ENCODE measurements at regions not wholly inside any gene's neighbourhood (a gene's known extent, or its start where the extent isn't known, plus 50 kb on each side); places are given as distances from the start of the nearest gene placed in this dataset.
A peak's percentile ranks its signal among the peaks of the same experiment; 100 is the strongest.
"Not testable (repeated sequence)": the region's sequence is repeated elsewhere in the genome, so short reads cannot be mapped to it uniquely, and the experiment has no call there.

DNA sequence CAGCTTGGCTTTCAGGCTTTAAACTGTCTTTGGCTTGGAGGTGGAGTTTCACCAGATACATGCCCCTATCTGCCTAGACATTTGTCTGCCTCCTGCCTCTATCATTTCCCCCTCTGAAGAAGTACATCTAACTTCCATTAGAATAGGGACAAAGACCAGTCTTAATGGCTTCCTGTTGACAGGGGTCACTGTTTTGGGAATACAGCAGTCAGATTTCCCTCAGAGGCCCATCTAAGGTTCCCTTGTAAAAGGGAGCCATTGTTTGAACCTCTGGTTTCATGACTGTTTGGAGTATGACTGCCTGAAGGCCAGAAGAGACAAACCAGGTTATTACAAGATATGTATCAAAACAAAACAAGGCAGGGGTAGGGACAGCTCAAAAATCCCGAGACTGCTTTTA is 665.7 kb upstream of the GJE1 start:
- DNase-seq (ENCODE audit: low spot score in 2 of 2): no peak
- no peak for FAIRE-seq

DNA sequence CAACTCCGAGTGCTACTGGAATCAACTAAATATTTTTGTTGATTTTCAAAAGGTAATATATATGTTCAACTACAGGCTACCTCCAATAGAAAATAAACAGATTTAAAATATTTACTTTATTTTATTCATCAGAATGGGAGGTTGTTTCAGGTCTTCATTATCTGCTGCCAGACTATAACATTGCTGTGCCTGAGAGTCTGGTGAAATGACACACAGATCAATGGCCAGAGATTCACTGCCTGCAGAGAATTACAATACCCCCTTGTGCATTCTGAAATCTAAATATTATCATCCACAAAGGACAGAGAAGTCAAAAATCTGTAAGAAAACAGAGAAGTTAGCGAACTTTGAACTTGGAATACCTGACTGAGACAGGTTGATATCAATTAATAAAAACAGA is 667.8 kb upstream of the GJE1 start:
- FAIRE-seq (no peak), DNase-seq (ENCODE audit: low spot score in 2 of 2) (no peak)

DNA sequence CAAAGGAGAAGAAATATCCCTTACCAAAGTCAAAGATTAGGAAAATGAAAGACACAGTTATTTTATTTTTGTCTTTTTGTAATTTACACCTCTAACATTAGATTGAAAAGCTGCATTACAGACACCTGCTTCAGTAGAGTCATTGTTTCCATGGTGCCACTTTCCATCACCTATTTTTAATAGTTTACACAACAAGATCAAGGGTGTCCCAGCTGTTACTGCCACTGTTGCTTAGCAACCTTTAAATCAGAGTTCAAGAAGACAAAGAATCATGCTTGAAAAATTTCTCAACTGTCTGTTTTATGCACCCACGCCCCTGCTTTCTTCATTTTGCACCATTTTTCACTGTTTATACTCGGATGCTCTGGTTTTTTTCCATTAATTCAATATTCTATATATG is 668.2 kb upstream of the GJE1 start:
- DNase-seq (ENCODE audit: low spot score in 2 of 2): no peak
- no peak for FAIRE-seq

DNA sequence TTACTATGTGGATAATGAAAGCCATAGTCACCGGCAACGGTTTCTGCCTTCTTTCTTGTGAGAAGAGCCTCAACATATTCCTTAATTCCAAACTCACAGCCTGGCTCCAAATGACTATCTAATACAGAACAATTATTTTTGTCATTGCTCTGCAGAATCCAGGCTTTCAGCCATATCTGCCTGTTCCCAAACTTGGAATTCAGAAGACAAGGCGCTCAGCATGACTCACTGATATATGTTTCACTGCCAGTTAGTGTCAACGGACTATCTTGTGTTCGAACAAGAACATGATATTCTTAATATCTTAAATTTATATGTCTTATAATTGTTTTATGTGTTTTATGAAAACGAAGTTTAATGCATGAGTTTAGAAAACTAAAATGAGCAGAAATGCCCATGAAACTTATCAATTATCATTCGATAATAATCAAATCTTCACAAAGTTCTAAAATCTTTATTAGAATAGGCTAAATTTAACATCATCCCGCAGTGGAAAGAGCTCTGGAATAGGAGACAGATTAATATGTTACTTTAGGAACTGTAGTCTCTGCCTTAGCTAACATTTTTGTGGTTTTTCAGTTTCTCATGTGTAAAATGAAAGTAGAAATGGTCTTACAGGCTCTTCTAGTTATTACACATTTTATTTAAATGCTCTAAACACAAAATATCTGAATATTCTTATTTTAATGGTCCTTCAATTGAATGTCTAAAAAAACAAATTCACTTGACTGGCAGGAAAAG is 669.3 kb upstream of the GJE1 start:
- no peak for FAIRE-seq
- no peak for DNase-seq (ENCODE audit: low spot score in 2 of 2)

DNA sequence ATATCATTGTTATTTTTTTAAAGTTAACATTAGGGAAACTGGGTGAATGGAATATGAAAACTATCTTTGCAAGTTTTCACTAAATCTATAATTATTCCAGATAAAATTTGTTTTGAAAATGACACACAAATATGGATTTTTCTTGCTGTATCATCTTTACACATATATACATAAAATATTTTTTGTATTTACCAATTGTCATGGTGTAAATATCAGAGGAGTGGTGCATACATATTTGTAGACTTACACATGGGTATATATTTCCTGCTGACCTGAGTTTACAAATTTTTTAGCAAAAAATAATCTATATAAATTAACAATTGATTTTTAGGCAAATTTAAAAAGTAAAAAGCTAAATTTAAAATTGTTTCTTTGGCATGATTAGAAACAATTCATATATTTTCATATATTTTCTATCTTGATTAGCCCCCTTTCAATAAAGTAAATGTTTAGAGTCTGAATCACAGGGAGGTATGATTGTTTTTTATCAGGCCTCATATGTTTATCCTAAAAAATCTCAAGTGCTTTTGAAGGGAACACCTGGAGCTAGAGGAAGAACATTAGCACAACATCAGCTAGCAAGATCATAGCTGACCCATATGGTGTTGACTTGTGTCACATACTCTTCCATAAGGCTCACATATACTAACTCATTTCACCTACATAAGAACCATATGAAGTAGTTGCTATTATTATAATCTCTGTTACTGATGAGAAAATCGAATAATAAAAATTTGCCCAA is 671.8 kb upstream of the GJE1 start:
- FAIRE-seq (peak; percentile 57), DNase-seq (ENCODE audit: low spot score in 2 of 2) (no peak)

DNA sequence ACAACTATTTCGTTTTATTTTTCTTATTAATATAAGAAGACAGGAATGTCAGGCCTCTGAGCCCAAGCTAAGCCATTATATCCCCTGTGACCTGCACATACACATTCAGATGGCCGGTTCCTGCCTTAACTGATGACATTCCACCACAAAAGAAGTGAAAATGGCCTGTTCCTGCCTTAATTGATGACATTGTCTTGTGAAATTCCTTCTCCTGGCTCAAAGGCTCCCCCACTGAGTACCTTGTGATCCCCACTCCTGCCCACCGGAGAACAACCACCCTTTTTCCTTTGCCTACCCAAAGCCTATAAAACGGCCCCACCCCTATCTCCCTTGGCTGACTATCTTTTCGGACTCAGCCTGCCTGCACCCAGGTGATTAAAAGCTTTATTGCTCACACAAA is 672.5 kb upstream of the GJE1 start:
- not testable (repeated sequence) for DNase-seq (ENCODE audit: low spot score in 2 of 2); FAIRE-seq

DNA sequence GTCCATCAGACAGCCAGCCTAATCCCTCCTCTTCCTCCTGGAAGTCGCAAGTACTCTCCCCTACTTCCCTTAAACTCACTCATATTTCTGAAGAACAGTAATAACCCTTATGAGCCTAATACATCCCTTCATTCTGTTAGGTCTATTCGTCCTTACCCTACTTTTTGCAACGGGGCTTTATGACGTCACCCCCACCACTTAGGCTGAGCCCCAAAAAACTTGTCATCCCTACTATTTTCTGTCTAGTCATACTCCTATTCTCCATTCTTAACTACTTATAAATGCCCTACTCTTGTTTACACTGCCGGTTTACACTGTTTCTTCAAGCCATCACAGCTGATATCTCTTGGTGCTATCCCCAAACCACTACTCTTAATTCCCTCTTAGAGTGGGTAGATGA is 674.7 kb upstream of the GJE1 start:
- not testable (repeated sequence) for FAIRE-seq; DNase-seq (ENCODE audit: low spot score in 2 of 2)

DNA sequence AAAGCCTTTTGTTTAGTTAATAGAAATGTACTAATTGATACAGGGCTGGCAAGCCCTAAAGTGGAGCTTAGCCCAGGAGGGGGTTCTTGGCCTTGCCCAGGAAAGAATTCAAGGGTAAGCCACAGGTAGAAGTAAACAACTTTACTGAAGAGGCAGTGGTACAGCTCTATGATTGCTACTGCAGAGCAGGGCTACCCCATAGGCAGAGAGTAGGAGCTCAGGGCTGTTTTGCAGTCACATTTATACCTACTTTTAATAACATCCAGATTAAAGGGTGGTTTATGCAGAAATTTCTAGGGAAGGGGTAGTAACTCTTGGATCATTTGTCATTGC is 680.4 kb upstream of the GJE1 start:
- FAIRE-seq (no peak), DNase-seq (ENCODE audit: low spot score in 2 of 2) (no peak)

DNA sequence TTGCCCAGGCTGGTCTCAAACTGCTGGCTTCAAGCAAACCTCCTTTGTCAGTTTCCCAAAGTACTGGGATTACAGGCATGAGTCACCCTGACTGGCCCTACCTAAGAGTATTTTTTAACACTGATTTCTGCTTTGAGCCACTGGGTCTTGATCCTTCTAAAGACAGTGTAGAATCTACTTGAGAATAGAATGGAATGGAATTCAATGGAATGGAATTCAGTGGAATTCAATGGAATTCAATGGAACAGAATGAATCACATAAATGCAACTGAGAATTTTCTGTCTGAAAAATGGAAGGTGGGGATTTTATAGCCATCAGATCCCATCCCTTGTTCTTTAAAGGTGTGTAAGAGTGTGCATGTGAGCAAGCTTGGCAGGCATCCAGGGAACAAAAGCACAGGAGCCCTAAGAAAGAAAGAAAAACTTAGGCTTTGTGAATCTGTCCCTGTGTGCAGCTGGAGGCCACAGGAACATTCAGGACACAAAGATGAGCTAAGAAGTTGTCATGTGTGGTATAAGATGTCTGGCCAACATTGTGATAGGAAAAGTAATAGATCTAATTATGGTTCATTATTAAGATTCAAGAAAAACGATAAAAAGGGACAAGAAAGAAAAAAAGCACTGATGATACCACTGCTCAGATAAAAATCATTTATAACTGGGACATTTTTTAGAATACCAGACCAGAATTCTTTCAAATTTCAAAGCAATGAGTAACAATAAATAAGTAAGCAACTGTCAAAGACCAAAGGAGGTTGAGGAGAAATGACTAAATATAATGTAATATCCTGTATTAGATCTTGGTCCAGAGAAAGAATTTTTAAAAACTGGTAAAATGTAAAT is 681.0 kb upstream of the GJE1 start:
- no peak for FAIRE-seq
- DNase-seq (ENCODE audit: low spot score in 2 of 2): no peak

DNA sequence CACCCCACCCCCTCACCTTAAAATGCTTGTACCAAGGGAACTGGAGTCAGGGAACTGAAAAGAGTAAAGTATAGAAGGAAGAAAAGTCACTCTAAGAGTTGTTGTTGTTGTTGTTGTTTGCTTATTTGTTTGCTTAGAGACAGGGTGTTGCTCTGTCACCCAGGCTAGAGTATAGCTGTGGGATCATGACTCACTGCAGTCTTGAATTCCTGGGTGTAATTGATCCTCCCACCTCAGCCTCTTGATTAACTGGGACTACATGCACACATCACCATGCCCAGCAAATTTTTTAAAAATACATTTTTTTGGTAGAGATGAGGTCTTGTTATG is 681.6 kb upstream of the GJE1 start:
- FAIRE-seq: no peak
- DNase-seq (ENCODE audit: low spot score in 2 of 2): no peak

DNA sequence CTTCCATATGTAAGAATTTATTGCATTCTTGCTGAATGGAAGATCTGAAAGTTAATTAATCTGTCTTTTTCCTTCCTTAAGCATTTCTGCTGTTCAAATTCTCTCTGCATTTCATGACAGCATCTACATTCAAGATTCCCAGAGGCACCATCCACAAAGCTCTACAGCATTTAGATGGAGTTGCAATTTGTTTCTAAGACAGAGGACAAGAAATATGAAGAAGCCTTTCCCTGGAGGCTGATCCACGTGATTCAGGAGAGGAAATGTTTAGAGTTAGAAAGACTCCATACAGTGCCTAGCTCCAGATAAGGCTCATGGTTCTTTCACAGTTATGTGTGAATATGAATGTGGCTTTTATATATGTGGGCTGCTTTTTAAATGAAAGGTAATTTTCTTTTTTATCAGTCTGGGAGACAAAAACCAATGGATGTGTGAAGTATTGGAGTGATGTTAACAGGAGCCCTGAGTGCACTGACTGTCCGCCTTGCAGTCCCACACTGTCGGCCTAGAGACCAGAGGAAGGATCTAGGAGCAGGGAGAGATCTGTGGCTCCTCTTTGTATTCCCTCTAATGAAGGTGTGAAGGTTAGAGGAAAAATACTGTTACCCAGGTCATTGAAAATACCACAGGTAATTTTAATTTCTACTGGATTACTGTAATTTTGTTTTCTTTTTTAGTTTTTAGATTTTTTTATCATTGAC is 686.6 kb upstream of the GJE1 start:
- FAIRE-seq: no peak

DNA sequence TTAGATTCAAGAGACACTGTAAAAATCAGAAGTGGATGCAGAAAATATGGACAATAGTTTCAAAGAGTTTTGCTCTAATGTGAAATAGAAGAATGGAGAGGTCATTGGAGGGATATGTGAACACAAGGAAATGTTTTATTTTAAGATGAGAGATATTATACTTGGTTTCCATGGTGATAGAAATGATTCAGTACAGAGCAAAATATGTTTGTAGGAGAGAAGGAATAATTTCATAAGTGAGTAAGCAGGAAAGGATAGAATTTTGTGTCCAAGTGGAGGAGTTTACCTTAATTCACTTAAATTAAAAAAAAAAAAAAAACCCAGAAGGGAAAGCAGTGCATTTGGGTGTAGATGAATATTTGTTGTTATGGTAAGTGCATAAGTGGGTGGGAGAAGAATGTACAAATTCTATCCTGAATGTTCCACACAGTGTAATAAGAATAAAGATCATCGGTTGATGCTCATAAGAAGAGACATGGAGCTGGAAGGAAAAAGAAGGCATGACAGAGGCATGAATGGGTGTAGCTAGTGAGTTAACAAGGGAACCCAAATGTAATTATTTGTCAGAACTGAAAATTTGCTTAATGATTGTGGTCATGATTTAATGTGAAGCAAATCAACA is 688.9 kb upstream of the GJE1 start:
- DNase-seq (ENCODE audit: low spot score in 2 of 2) (no peak), FAIRE-seq (no peak)

More for the DNA sequence above, 686.6 kb upstream of the GJE1 start:
- no peak for DNase-seq (ENCODE audit: low spot score in 2 of 2)

DNA sequence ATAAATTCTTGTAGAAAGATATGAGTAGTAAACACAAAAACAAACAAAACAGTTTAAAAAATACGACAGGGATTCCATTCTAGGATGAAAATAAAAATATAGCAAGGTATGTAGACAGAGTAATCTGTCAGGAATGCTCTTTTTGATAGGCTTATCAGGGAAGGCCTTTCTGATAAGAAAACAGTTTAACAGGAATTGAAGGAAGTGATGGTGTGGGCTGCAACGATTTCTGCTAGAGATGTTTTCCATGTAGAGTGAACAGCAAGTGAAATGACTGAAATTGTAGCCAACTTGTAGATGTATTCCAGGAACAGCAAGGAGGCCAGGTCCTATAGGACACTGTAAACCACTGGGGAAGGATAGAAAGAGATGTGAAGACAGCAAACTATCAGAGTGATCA is 689.7 kb upstream of the GJE1 start:
- DNase-seq (ENCODE audit: low spot score in 2 of 2): no peak
- no peak for FAIRE-seq

DNA sequence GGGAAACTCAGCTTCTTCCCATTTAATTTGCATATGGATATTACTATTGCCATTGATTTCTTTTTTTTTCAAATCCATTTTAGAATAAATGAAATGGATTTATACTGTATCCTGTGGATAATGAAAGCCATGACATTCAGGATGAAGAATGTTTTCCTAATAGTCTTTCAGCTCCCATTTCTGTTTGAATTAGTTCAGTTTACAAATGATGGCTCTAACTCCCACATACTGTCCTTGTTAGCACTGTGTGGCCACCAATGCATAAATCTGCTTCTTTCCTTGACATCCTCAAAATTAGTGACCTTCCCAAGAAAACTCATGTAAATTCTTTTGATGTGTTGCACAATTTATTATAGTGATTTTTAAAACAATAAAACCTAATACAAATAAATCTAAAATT is 693.2 kb upstream of the GJE1 start:
- FAIRE-seq (no peak), DNase-seq (ENCODE audit: low spot score in 2 of 2) (no peak)

DNA sequence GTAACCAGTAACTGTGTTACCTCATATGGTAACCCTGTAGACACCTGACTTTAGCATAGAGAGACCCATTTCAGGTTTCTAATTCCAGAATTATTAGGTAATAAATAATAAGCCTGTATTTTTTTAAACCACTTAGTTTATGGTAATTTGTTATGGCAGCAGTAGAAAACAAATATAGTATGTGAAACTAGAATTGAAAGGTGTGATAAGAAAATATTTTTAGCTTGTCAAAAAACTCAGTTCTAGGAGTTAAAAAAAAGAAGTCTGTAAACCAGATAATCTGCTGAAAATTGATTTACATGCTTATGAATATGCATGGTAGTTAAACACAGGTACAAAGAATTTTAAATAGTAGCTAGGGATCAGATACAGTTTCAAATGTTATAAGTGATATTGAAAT is 695.0 kb upstream of the GJE1 start:
- DNase-seq (ENCODE audit: low spot score in 2 of 2): no peak
- FAIRE-seq: no peak

DNA sequence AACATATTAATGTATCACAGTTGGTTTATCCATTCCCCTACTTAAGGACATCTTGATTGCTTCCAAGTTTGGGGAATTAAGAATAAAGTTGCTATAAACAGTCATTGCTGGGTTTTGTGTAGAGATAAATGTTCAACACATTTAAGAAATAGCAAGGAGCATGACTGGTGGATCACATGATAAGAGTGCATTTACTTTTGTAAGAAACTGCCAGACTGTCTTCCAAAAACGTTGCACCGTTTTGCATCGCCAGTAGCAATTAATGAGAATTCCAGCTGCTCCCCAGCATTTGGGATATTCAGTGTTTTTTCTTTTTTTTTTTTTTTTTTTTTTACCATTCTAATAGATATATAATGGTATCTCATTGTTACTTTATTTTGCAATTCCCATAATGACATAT is 695.7 kb upstream of the GJE1 start:
- FAIRE-seq: no peak
- no peak for DNase-seq (ENCODE audit: low spot score in 2 of 2)

DNA sequence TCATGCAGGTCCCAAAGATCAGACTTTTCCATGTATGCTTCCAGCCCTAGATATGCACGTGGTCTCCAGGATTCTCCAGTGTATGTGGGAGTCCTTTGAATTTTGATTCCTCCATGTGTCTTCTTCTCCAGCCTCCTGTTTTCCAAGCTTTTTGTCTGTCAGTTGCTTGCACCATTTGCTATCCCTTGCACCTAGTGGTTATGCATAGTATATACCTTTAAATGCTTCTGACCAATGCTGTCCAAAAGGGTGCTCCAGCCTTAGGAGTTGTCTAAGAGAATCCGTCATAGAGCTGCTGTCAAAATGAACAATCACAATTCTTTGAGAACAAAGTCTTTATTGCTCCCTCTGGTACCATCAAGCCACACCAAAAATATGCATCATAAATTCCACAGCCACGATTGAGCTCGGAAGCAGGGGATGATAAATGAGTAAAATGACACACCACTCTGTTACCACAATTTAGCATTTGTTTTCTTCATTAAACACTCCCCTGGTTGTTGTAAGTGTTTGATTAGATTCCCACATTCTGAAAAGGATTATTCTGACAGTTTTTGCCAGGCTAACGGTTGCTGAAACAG is 706.2 kb upstream of the GJE1 start:
- FAIRE-seq (no peak), DNase-seq (ENCODE audit: low spot score in 2 of 2) (no peak)

DNA sequence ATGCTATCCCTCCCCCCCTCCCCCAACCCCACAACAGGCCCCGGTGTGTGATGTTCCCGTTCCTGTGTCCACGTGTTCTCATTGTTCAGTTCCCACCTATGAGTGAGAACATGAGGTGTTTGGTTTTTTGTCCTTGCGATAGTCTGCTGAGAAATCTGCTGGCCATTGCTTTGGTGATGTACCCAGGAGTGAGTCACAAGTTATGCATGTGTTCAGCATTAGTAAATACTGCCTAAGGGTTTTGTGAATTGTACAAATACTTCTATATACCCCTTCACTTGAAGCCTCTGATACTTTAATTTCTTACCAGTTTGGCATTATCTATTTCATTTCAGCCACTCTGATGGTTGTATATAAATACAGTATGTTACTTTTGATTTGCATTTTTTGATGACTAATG is 711.3 kb upstream of the GJE1 start:
- FAIRE-seq (no peak), DNase-seq (ENCODE audit: low spot score in 2 of 2) (no peak)

DNA sequence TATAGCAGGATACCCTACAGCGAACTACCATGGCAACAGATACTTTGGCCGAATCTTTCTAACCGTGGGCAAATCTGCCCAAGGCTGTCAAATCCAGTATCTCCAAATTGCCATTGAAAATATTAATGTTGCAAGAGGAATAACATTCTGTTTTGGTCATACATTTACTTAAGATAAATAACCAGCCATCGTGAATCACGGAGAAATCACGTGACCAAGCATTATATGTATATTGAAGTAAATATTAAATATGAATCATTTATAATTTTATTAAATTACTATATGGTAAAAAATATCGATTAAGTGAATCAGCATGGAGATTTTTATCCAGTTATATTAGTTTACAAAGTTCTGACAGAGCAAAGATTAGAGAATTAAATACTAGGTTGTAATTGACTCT is 714.6 kb upstream of the GJE1 start:
- DNase-seq (ENCODE audit: low spot score in 2 of 2): no peak
- no peak for FAIRE-seq

DNA sequence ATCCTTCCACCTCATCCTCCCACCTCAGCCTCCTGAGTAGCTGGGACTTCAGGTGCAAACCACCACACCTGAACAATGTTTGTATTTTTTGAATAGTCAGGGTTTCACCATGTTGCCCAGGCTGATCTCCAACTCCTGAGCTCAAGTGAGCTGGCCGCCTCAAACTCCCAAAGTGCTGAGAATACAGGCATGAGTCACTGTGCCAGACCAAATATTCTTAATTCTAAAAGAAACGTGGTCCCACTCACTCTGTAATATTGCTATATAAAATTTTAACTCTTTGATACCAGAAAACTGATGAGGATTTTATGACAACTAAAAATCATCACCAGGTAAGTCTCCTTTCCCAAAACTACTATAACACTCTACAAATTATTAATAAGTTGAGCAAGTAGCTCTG is 716.8 kb upstream of the GJE1 start:
- DNase-seq (ENCODE audit: low spot score in 2 of 2): no peak
- FAIRE-seq: no peak

All from frontal cortex (tissue), 3 donors.